H9 (cell line): ENCODE measurements at regions not wholly inside any gene's neighbourhood (a gene's known extent, or its start where the extent isn't known, plus 50 kb on each side); places are given as distances from the start of the nearest gene placed in this dataset.

Source experiments
- DNase-seq: peaks from one replicate; pipeline ENCODE4 v3.0.0-alpha.2; 2017
- H2AFZ ChIP-seq: one replicate; pipeline ENCODE4 v1.6.1; 2013; ENCODE audit warnings: mild to moderate bottlenecking, low read length, control low read depth, moderate library complexity
- H2AK5ac ChIP-seq: 2 replicates; pipeline ENCODE4 v1.6.1; 2013; ENCODE audit warnings: low read length, control low read depth, mixed read lengths; ENCODE audit not compliant: insufficient read length
- H2BK120ac ChIP-seq: one replicate; pipeline ENCODE4 v1.6.1; 2013; ENCODE audit warnings: low read depth, mild to moderate bottlenecking, low read length, control low read depth, inconsistent platforms; ENCODE audit not compliant: poor library complexity, severe bottlenecking
- H2BK12ac ChIP-seq: 2 replicates; pipeline ENCODE4 v1.6.1; 2013; ENCODE audit warnings: low read length, control low read depth, mixed read lengths, low read depth; ENCODE audit not compliant: insufficient read length
- H2BK15ac ChIP-seq: 2 replicates; pipeline ENCODE4 v1.6.1; 2013; ENCODE audit warnings: low read depth, low read length, control low read depth
- H2BK20ac ChIP-seq: one replicate; pipeline ENCODE4 v1.6.1; 2013; ENCODE audit warnings: low read depth, mild to moderate bottlenecking, low read length, control low read depth, inconsistent platforms; ENCODE audit not compliant: poor library complexity, severe bottlenecking
- H2BK5ac ChIP-seq: 2 replicates; pipeline ENCODE4 v1.6.1; 2013; ENCODE audit warnings: low read length, control low read depth, mixed read lengths; ENCODE audit not compliant: insufficient read length
- H3K14ac ChIP-seq: 2 replicates; pipeline ENCODE4 v1.6.1; 2013; ENCODE audit warnings: low read length, control low read depth; ENCODE audit not compliant: insufficient read depth
- H3K18ac ChIP-seq: 2 replicates; pipeline ENCODE4 v1.6.1; 2013; ENCODE audit warnings: low read depth, mild to moderate bottlenecking, mixed read lengths, low read length, control low read depth; ENCODE audit not compliant: insufficient read length
- H3K23ac ChIP-seq: 2 replicates; pipeline ENCODE4 v1.6.1; 2013; ENCODE audit warnings: low read length, control low read depth, mixed read lengths, low read depth; ENCODE audit not compliant: insufficient read length
- H3K23me2 ChIP-seq: 2 replicates; pipeline ENCODE4 v1.6.1; 2013; ENCODE audit warnings: low read depth, mild to moderate bottlenecking, mixed read lengths, low read length, control low read depth; ENCODE audit not compliant: insufficient read length, poor library complexity, severe bottlenecking
- H3K27ac ChIP-seq: 2 replicates; pipeline ENCODE4 v1.5.1; 2013; ENCODE audit warnings: low read length, control low read depth, mixed read lengths, low read depth; ENCODE audit not compliant: insufficient read length
- H3K27me3 ChIP-seq: 2 replicates; pipeline ENCODE4 v1.6.1; 2013; ENCODE audit warnings: low read length, control low read depth, inconsistent platforms; ENCODE audit not compliant: insufficient read depth
- H3K4ac ChIP-seq: 2 replicates; pipeline ENCODE4 v1.6.1; 2013; ENCODE audit warnings: low read depth, mild to moderate bottlenecking, control low read depth, inconsistent platforms, low read length, moderate library complexity
- H3K4me1 ChIP-seq: 2 replicates; pipeline ENCODE4 v1.6.1; 2013; ENCODE audit warnings: low read length, control low read depth, inconsistent platforms; ENCODE audit not compliant: insufficient read depth
- H3K4me2 ChIP-seq: 2 replicates; pipeline ENCODE4 v1.6.1; 2013; ENCODE audit warnings: low read length, control low read depth, mixed read lengths; ENCODE audit not compliant: insufficient read length, insufficient read depth
- H3K56ac ChIP-seq: 2 replicates; pipeline ENCODE4 v1.6.1; 2013; ENCODE audit warnings: low read depth, mild to moderate bottlenecking, mixed read lengths, low read length, control low read depth; ENCODE audit not compliant: insufficient read length
- H3K79me1 ChIP-seq: 2 replicates; pipeline ENCODE4 v1.6.1; 2013; ENCODE audit warnings: low read depth, mild to moderate bottlenecking, moderate library complexity, low read length, control low read depth, inconsistent platforms; ENCODE audit not compliant: insufficient read depth, poor library complexity, severe bottlenecking
- H3K79me2 ChIP-seq: 2 replicates; pipeline ENCODE4 v1.6.1; 2013; ENCODE audit warnings: low read length, control low read depth, inconsistent platforms; ENCODE audit not compliant: insufficient read depth
- H3K9ac ChIP-seq: 2 replicates; pipeline ENCODE4 v1.6.1; 2013; ENCODE audit warnings: low read length, control low read depth, mixed read lengths; ENCODE audit not compliant: insufficient read length; ENCODE audit errors: extremely low read depth
- H3K9me3 ChIP-seq: one replicate; pipeline ENCODE4 v1.6.1; 2013; ENCODE audit warnings: low read depth, low read length, inconsistent platforms; ENCODE audit not compliant: control insufficient read depth
- H3T11ph ChIP-seq: one replicate; pipeline ENCODE4 v1.6.1; 2013; ENCODE audit warnings: mild to moderate bottlenecking, low read length, control low read depth, inconsistent platforms
- H4K20me1 ChIP-seq: one replicate; pipeline ENCODE4 v1.6.1; 2013; ENCODE audit not compliant: control insufficient read depth, insufficient read length, insufficient read depth
- H4K5ac ChIP-seq: 2 replicates; pipeline ENCODE4 v1.6.1; 2013; ENCODE audit warnings: low read depth, mild to moderate bottlenecking, mixed read lengths, low read length, control low read depth; ENCODE audit not compliant: insufficient read length
- H4K8ac ChIP-seq: replicated peaks from 2 replicates; pipeline ENCODE4 v1.6.1; 2013; ENCODE audit warnings: low read length, control low read depth, mixed read lengths, low read depth; ENCODE audit not compliant: insufficient read length
- H4K91ac ChIP-seq: 2 replicates; pipeline ENCODE4 v1.6.1; 2013; ENCODE audit warnings: low read depth, mild to moderate bottlenecking, moderate library complexity, mixed read lengths, low read length, control low read depth; ENCODE audit not compliant: insufficient read length
- H3K27ac Mint-ChIP-seq, 3 experiments: 2 replicates in 2 of 3; 3 replicates in 1 of 3; pipeline ENCODE4 v1.8.0; 2020 to 2021; ENCODE audit warnings: mixed read lengths in 3 of 3, mild to moderate bottlenecking in 1 of 3, moderate library complexity in 1 of 3
- H3K27me3 Mint-ChIP-seq: 2 replicates; pipeline ENCODE4 v1.8.0; 2021; ENCODE audit warnings: low read depth, mild to moderate bottlenecking, moderate library complexity, mixed read lengths
- H3K36me3 Mint-ChIP-seq, 3 experiments: 2 replicates in 2 of 3; 3 replicates in 1 of 3; pipeline ENCODE4 v1.8.0; 2020 to 2021; ENCODE audit warnings: low read depth in 3 of 3, mixed read lengths in 3 of 3; ENCODE audit not compliant: insufficient read depth in 1 of 3
- H3K4me1 Mint-ChIP-seq, 2 experiments: 2 replicates each; pipeline ENCODE4 v1.8.0; 2020; ENCODE audit warnings: mixed read lengths in 2 of 2
- H3K4me3 Mint-ChIP-seq, 2 experiments: 2 replicates in 1 of 2; 3 replicates in 1 of 2; pipeline ENCODE4 v1.8.0; 2020 to 2021; ENCODE audit warnings: mild to moderate bottlenecking in 2 of 2, mixed read lengths in 2 of 2, moderate library complexity in 1 of 2
- H3K9me3 Mint-ChIP-seq, 2 experiments: 2 replicates in 1 of 2; 3 replicates in 1 of 2; pipeline ENCODE4 v1.8.0; 2020; ENCODE audit warnings: mild to moderate bottlenecking in 2 of 2, mixed read lengths in 2 of 2, moderate library complexity in 1 of 2
- CTCF ChIP-seq: fragments of 200-600 bp; sonication (generic); conservative IDR thresholded peaks from 3 replicates; pipeline ENCODE4 v1.8.0; 2021; ENCODE audit warnings: antibody characterized with exemption, mild to moderate bottlenecking
- WGBS: extraction: QIAGEN DNeasy Blood & Tissue Kit; methylation state at CpG from one replicate; pipeline ENCODE4 v1.1.7; 2013; ENCODE audit warnings: missing lambda C conversion rate, low lambda C conversion rate, mixed read lengths; ENCODE audit not compliant: insufficient read length; ENCODE audit errors: extremely low coverage; 5-methylcytosine and 5-hydroxymethylcytosine counted together

DNA sequence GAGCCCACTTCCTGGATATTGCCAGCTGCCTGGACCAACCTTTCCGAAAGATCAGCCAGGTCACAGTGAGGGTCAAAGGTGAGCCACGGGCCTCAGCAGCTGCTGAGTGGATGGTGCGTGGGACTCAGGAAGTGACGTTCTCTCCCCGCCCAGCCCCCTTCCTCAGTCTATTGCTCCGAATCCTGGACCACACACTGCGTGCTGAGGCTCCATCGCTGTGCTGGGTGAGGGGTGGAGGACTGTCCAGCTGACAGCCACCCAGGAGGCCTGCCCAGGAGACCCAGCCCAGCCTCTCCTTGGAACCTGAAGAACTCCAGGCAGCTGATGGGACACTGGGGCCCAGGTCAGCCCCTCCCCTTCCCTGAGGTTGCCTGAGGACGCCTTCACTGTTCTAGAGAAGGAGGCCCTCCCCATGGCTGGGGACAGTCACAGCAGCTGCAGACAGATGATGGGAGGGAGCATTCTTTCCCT is 94.4 kb upstream of the CD93 start:
- Histone ChIP-seq H2BK20ac (no peak overlapping the region), H3K9me3 (no peaks in the 10 kb centered on the region), H3K23me2 (peaks cover 3% of the 10 kb centered on the region), H3K14ac (peak overlapping the region; percentile 5; the same call in 1 of the 2 replicates), H2BK15ac (no peak overlapping the region), H2BK5ac (no peak overlapping the region), H3K79me2 (no peaks in the 10 kb centered on the region), H2AFZ (no peak overlapping the region), H3K9ac (no peak overlapping the region), H3K23ac (no peak overlapping the region), H3K18ac (no peak overlapping the region), H3T11ph (no peak overlapping the region), H3K27me3 (no peaks in the 10 kb centered on the region), H2AK5ac (no peak overlapping the region), H4K5ac (no peak overlapping the region), H3K4ac (no peak overlapping the region), H2BK12ac (no peak overlapping the region), H3K27ac (no peak overlapping the region), H3K4me2 (no peak overlapping the region), H3K79me1 (no peaks in the 10 kb centered on the region), H4K20me1 (no peaks in the 10 kb centered on the region), H3K56ac (no peak overlapping the region), H4K8ac (no peak overlapping the region), H2BK120ac (no peak overlapping the region), H3K4me1 (no peaks in the 10 kb centered on the region), H4K91ac (no peak overlapping the region)
- Mint-ChIP-seq H3K27ac (0 out of 7 replicates have a peak overlapping the region, but pooled peaks of 1 of the 3 experiments have one; percentile 68), H3K9me3 (peaks cover 3 to 13% of the 10 kb centered on the region in 2 experiments; a peak in 3 of 5 replicates), H3K4me1 (no peaks in the 10 kb centered on the region), H3K36me3 (peaks cover 0 to 3% (median 0%) of the 10 kb centered on the region in 3 experiments; a peak in 2 of 7 replicates), H3K27me3 (peaks cover 5% of the 10 kb centered on the region), H3K4me3 (no peak overlapping the region)
- DNase-seq: no peak
- TF ChIP-seq CTCF: no peak
- no CpG with 5 or more reads among the region's 9 CpGs for WGBS
